HL-60 (cell line): ENCODE measurements at regions not wholly inside any gene's neighbourhood (a gene's known extent, or its start where the extent isn't known, plus 50 kb on each side); places are given as distances from the start of the nearest gene placed in this dataset.

Source experiments
- CTCF ChIP-seq: IDR thresholded peaks from one replicate; pipeline ENCODE4 v1.5.1; 2011; ENCODE audit warnings: low read length, control low read depth, inconsistent platforms; ENCODE audit not compliant: insufficient read depth
- GABPA ChIP-seq: IDR thresholded peaks from 2 replicates; pipeline ENCODE4 v1.6.1; 2012; ENCODE audit warnings: low read depth
- POLR2AphosphoS5 ChIP-seq: IDR thresholded peaks from 2 replicates; pipeline ENCODE4 v1.6.1; 2012; ENCODE audit warnings: low read depth
- REST ChIP-seq: IDR thresholded peaks from 2 replicates; pipeline ENCODE4 v1.6.1; 2012; ENCODE audit warnings: low read depth; ENCODE audit not compliant: insufficient replicate concordance

GRCh38 chr5:125396462-125396861, 650.0 kb upstream of the ZNF608 start:
- TF ChIP-seq REST (no peak), POLR2AphosphoS5 (no peak), CTCF (no peak), GABPA (no peak)
